Spleen (tissue), 11 donors: ENCODE measurements at regions not wholly inside any gene's neighbourhood (a gene's known extent, or its start where the extent isn't known, plus 50 kb on each side); places are given as distances from the start of the nearest gene placed in this dataset.
A peak's percentile ranks its signal among the peaks of the same experiment; 100 is the strongest.

Experiments used
- DNase-seq: peaks from one replicate; pipeline ENCODE4 v3.0.0-alpha.2; 2020
- H3K27ac ChIP-seq, 8 donors: fragments of 200-600 bp; sonication (generic) in 7 of 8; 1 replicate in 4 of 8; 2 replicates in 4 of 8; pipeline versions ENCODE4 v1.5.0 to v1.8.0; 2016 to 2021; ENCODE audit warnings: inconsistent platforms in 4 of 8, mild to moderate bottlenecking in 4 of 8, moderate library complexity in 1 of 8
- H3K27me3 ChIP-seq, 7 donors: fragments of 200-600 bp; sonication (generic) in 6 of 7; replicated peaks in 1 of 7; 1 replicate in 4 of 7; 2 replicates in 3 of 7; pipeline versions ENCODE4 v1.5.0 to v1.8.0; 2016 to 2021; ENCODE audit warnings: inconsistent platforms in 3 of 7, mild to moderate bottlenecking in 1 of 7
- H3K36me3 ChIP-seq, 6 donors: fragments of 200-600 bp; sonication (generic) in 5 of 6; 1 replicate in 4 of 6; 2 replicates in 2 of 6; pipeline versions ENCODE4 v1.5.0 to v1.8.0; 2016 to 2021; ENCODE audit warnings: inconsistent platforms in 2 of 6
- H3K4me1 ChIP-seq, 6 donors: fragments of 200-600 bp; sonication (generic) in 5 of 6; 1 replicate in 3 of 6; 2 replicates in 3 of 6; pipeline versions ENCODE4 v1.5.0 to v1.8.0; 2016 to 2021; ENCODE audit warnings: inconsistent platforms in 3 of 6
- H3K4me3 ChIP-seq, 8 donors: fragments of 200-600 bp; sonication (generic) in 7 of 8; 1 replicate in 4 of 8; 2 replicates in 4 of 8; pipeline versions ENCODE4 v1.5.0 to v1.8.0; 2016 to 2021; ENCODE audit warnings: inconsistent platforms in 4 of 8, mild to moderate bottlenecking in 4 of 8, moderate library complexity in 2 of 8
- H3K9me3 ChIP-seq, 8 donors: fragments of 200-600 bp; sonication (generic) in 7 of 8; 1 replicate in 4 of 8; 2 replicates in 4 of 8; pipeline versions ENCODE4 v1.5.0 to v1.8.0; 2016 to 2021; ENCODE audit warnings: inconsistent platforms in 4 of 8
- CTCF ChIP-seq, 11 experiments: fragments of 200-600 bp in 7 of 11; fragments of 450-650 bp in 4 of 11; sonication (generic) in 4 of 11; IDR thresholded peaks in 8 of 11; conservative IDR thresholded peaks in 3 of 11; 1 replicate in 7 of 11; 2 replicates in 4 of 11; pipeline versions ENCODE4 v1.4.0 to v1.8.0; 2016 to 2021; ENCODE audit warnings: antibody characterized with exemption in 11 of 11, inconsistent platforms in 4 of 11, mild to moderate bottlenecking in 1 of 11
- POLR2A ChIP-seq, 3 donors: fragments of 450-650 bp; IDR thresholded peaks; one replicate each; pipeline ENCODE4 v1.5.1; 2017; ENCODE audit warnings: antibody characterized with exemption in 3 of 3, mild to moderate bottlenecking in 1 of 3
- POLR2AphosphoS5 ChIP-seq, 3 donors: sonication (generic); formaldehyde crosslinking; IDR thresholded peaks; one replicate each; pipeline ENCODE4 v1.5.1; 2017; ENCODE audit warnings: antibody characterized with exemption in 3 of 3
- WGBS, 5 donors: extraction: QIAGEN DNeasy Blood & Tissue Kit in 3 of 5; methylation state at CpG; one replicate each; pipeline versions ENCODE4 v1.1.5 to v1.1.7; 2013 to 2018; 5-methylcytosine and 5-hydroxymethylcytosine counted together
- intact Hi-C: fragments of 100-400 bp; cut with DNase I; formaldehyde crosslinking; loops from one replicate; pipeline ENCODE4 v1.15.0; 2023; ENCODE audit warnings: low total_unique reads
- donor health status: healthy with polysubstance abuse.
- donor health status: DM: no; HTN: no; CAD: no; lungs with moderate emphysema.
- donor health status: DM: no; HTN: no; CAD: no.
- donor health status: Bipolar disorder and iron deficiency.
- donor health status: healthy.
- donor health status: DM: no; HTN: no; CAD: no.
- donor health status: DM: yes; HTN: yes; CAD: no.

GRCh38 chr4:17352357-17352756 is 159.5 kb downstream of the QDPR start:
- intact Hi-C loops, result no loop called here
- H3K27me3 ChIP-seq, result no peaks in the 10 kb centered on the region
- TF ChIP-seq CTCF (IDR thresholded peaks at IDR 0.05 in 8 of 11, conservative IDR thresholded peaks at IDR 0.05 in 3 of 11) (no peak), POLR2AphosphoS5 (IDR thresholded peaks at IDR 0.05) (no peak), POLR2A (IDR thresholded peaks at IDR 0.05) (no peak)
- H3K4me3 ChIP-seq, result no peak overlapping the region
- DNase-seq, result no peak
- no peaks in the 10 kb centered on the region for H3K4me1 ChIP-seq
- peaks cover 0 to 15% (median 0%) of the 10 kb centered on the region in 8 donors for H3K9me3 ChIP-seq
- H3K36me3 ChIP-seq, result no peaks in the 10 kb centered on the region
- WGBS, 5 donors, result 86 to 95% (median 90%) methylated on average over 5 of the region's 5 CpGs
- no peak overlapping the region for H3K27ac ChIP-seq

DNA sequence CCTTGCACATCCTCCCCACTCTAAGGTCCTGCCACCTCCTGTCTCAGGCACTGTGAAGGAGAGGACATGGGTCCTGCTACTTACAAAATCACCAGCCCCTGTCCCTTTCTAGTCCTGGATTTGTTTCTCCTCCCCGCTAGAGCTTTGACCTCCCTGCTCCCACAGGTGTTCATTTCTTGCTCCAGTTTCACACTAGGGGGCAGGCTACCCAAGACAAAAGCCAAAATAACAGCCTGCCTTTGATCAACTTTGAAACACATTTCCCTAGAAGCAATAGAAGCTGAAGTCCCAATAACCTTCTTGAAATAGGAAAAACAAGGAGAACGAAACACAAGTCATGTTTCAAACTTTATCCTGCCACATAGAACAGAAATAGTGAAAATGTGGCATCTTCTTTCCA is 164.4 kb downstream of the QDPR start:
- DNase-seq, result no peak
- no peak overlapping the region for H3K27ac ChIP-seq
- intact Hi-C loops, result loop anchor here (10.0 kb wide), 1 partner anchor 107 kb away; no protein-coding TSS in a partner anchor
- no peak overlapping the region for H3K4me3 ChIP-seq
- H3K36me3 ChIP-seq, result no peaks in the 10 kb centered on the region
- H3K27me3 ChIP-seq, result no peaks in the 10 kb centered on the region
- TF ChIP-seq CTCF (IDR thresholded peaks at IDR 0.05 in 8 of 11, conservative IDR thresholded peaks at IDR 0.05 in 3 of 11) (peak in 9 of 11 experiments; percentile 15 to 64 (median 42)), POLR2AphosphoS5 (IDR thresholded peaks at IDR 0.05) (no peak)
- H3K9me3 ChIP-seq, result peaks cover 0 to 4% (median 0%) of the 10 kb centered on the region in 8 donors
- WGBS, 5 donors, result 51 to 75% (median 59%) methylated on average over 2 of the region's 2 CpGs
- no peaks in the 10 kb centered on the region for H3K4me1 ChIP-seq

GRCh38 chr4:17339376-17339775 is 172.5 kb downstream of the QDPR start:
- Histone ChIP-seq H3K27ac (no peak overlapping the region), H3K36me3 (no peaks in the 10 kb centered on the region), H3K4me3 (no peak overlapping the region), H3K9me3 (no peaks in the 10 kb centered on the region), H3K27me3 (no peaks in the 10 kb centered on the region), H3K4me1 (peaks cover 0 to 12% (median 6%) of the 10 kb centered on the region in 6 donors)
- TF ChIP-seq POLR2A (IDR thresholded peaks at IDR 0.05), result no peak
- no peak for TF ChIP-seq POLR2AphosphoS5 (IDR thresholded peaks at IDR 0.05)
- no peak for TF ChIP-seq CTCF (IDR thresholded peaks at IDR 0.05 in 8 of 11, conservative IDR thresholded peaks at IDR 0.05 in 3 of 11)
- WGBS, 5 donors, result 86 to 96% (median 88%) methylated on average over 2 of the region's 2 CpGs
- intact Hi-C loops, result no loop called here
- DNase-seq, result no peak

GRCh38 chr4:17336986-17337385 is 174.9 kb downstream of the QDPR start:
- no peaks in the 10 kb centered on the region for H3K9me3 ChIP-seq
- no peak for DNase-seq
- 61 to 83% (median 73%) methylated on average over 1 of the region's 1 CpG for WGBS, 5 donors
- H3K4me3 ChIP-seq, result no peak overlapping the region
- no peaks in the 10 kb centered on the region for H3K27me3 ChIP-seq
- intact Hi-C loops, result no loop called here
- TF ChIP-seq POLR2A (IDR thresholded peaks at IDR 0.05) (no peak), CTCF (IDR thresholded peaks at IDR 0.05 in 8 of 11, conservative IDR thresholded peaks at IDR 0.05 in 3 of 11) (no peak), POLR2AphosphoS5 (IDR thresholded peaks at IDR 0.05) (no peak)
- peaks cover 0 to 12% (median 6%) of the 10 kb centered on the region in 6 donors for H3K4me1 ChIP-seq
- no peaks in the 10 kb centered on the region for H3K36me3 ChIP-seq
- peak overlapping the region in 3 of 8 donors; percentile 6 to 60 (median 7) for H3K27ac ChIP-seq
